ENCODE measurements at regions not wholly inside any gene's neighbourhood (a gene's known extent, or its start where the extent isn't known, plus 50 kb on each side); places are given as distances from the start of the nearest gene placed in this dataset.

- Histone ChIP-seq H3K27me3 (ENCODE audit: control insufficient read depth, insufficient read depth, low read length) (no peaks in the 10 kb centered on the region; the same call in 1 of the 2 replicates), H3K4me1 (ENCODE audit: control insufficient read depth, insufficient read depth, low read length) (no peaks in the 10 kb centered on the region), H2AFZ (replicated peaks; ENCODE audit: low read length, poor library complexity) (no peak overlapping the region), H2BK20ac (ENCODE audit: low read depth, low read length) (no peak overlapping the region), H2AK5ac (ENCODE audit: low read depth, low read length) (no peak overlapping the region), H2AK9ac (replicated peaks; ENCODE audit: low read depth, low read length, poor library complexity) (no peak overlapping the region), H3K18ac (ENCODE audit: low read depth, low read length) (no peak overlapping the region), H2BK15ac (ENCODE audit: low read depth, low read length) (no peak overlapping the region), H3K23ac (ENCODE audit: low read depth, low read length) (no peak overlapping the region), H4K20me1 (ENCODE audit: insufficient read depth, low read length) (no peaks in the 10 kb centered on the region), H4K91ac (ENCODE audit: insufficient read depth, low read depth, low read length) (no peak overlapping the region), H3K4me2 (ENCODE audit: low read depth, low read length) (no peak overlapping the region), H3K9ac (ENCODE audit: low read depth, low read length) (no peak overlapping the region), H3K9me1 (ENCODE audit: insufficient read depth, low read length) (0 out of 2 replicates have a peak, but pooled peaks cover under 1% of the 10 kb centered on the region), H4K8ac (ENCODE audit: low read depth in 2 of 2, low read length in 2 of 2) (no peak overlapping the region), H3K14ac (replicated peaks; ENCODE audit: low read depth, low read length) (no peak overlapping the region), H4K5ac (ENCODE audit: low read depth, low read length) (no peak overlapping the region), H2BK5ac (ENCODE audit: low read depth, low read length, poor library complexity, severe bottlenecking) (no peak overlapping the region), H3K79me1 (ENCODE audit: low read depth in 1 of 2, low read length in 2 of 2) (no peaks in the 10 kb centered on the region), H3K56ac (ENCODE audit: extremely low read depth, insufficient read depth, low read length) (no peak overlapping the region), H2BK120ac (ENCODE audit: low read depth, low read length) (no peak overlapping the region), H3K4ac (ENCODE audit: low read depth, low read length) (no peak overlapping the region), H3K4me3 (ENCODE audit: insufficient read depth, low read depth, low read length) (no peak overlapping the region), H3K9me3 (ENCODE audit: control insufficient read depth, insufficient read depth, low read length) (peaks cover 2% of the 10 kb centered on the region), H3K27ac (ENCODE audit: insufficient read depth, low read length) (no peak overlapping the region), H3K36me3 (ENCODE audit: control insufficient read depth, insufficient read depth, low read length) (no peaks in the 10 kb centered on the region)
- TF ChIP-seq USF2 (IDR thresholded peaks at IDR 0.05; ENCODE audit: low read depth, low read length): no peak
- ATAC-seq (ENCODE audit: low read depth): no peak
- CTCF ChIA-PET: no interaction called here
- intact Hi-C loops (cut with micrococcal nuclease) (no loop called here), in situ Hi-C loops (cut with MboI; ENCODE audit: low sequenced_read_pairs) (no loop called here), dilution Hi-C loops (cut with HindIII; ENCODE audit: low sequenced_read_pairs, unreplicated experiment) (no loop called here)
- WGBS, 2 experiments (ENCODE audit: extremely low coverage in 2 of 2, insufficient read length in 1 of 2): no CpG with 5 or more reads among the region's 3 CpGs
- no peak for DNase-seq
- no TSS peak for BruUV-seq (replicated peaks)
- POLR2A ChIA-PET (ENCODE audit: unreplicated experiment): no interaction called here
These were observed 132.3 kb upstream of the COL5A1 start for GRCh38 chr9:134509281-134509680.

Data from IMR-90 (cell line).